ENCODE measurements at regions not wholly inside any gene's neighbourhood (a gene's known extent, or its start where the extent isn't known, plus 50 kb on each side); places are given as distances from the start of the nearest gene placed in this dataset.

GRCh38 chr7:26093023-26093422 lies 59.0 kb upstream of the NFE2L3 start:
- no peak for DNase-seq (ENCODE audit: extremely low spot score)
- Histone ChIP-seq H3K4me3 (no peak overlapping the region), H3K27ac (replicated peaks in 1 of 4) (no peak overlapping the region), H3K4me1 (peaks cover 0 to 4% (median 0%) of the 10 kb centered on the region in 4 donors), H3K9me3 (no peaks in the 10 kb centered on the region), H3K36me3 (no peaks in the 10 kb centered on the region), H3K27me3 (peaks cover 0 to 3% (median 0%) of the 10 kb centered on the region in 4 donors)
- intact Hi-C loops (cut with DNase I) = no loop called here
- TF ChIP-seq CTCF (IDR thresholded peaks at IDR 0.05) = no peak
- TF ChIP-seq POLR2AphosphoS5 (IDR thresholded peaks at IDR 0.05) = no peak

GRCh38 chr7:26096136-26096535 lies 55.9 kb upstream of the NFE2L3 start:
- intact Hi-C loops (cut with DNase I) = no loop called here
- no peak for DNase-seq (ENCODE audit: extremely low spot score)

DNA sequence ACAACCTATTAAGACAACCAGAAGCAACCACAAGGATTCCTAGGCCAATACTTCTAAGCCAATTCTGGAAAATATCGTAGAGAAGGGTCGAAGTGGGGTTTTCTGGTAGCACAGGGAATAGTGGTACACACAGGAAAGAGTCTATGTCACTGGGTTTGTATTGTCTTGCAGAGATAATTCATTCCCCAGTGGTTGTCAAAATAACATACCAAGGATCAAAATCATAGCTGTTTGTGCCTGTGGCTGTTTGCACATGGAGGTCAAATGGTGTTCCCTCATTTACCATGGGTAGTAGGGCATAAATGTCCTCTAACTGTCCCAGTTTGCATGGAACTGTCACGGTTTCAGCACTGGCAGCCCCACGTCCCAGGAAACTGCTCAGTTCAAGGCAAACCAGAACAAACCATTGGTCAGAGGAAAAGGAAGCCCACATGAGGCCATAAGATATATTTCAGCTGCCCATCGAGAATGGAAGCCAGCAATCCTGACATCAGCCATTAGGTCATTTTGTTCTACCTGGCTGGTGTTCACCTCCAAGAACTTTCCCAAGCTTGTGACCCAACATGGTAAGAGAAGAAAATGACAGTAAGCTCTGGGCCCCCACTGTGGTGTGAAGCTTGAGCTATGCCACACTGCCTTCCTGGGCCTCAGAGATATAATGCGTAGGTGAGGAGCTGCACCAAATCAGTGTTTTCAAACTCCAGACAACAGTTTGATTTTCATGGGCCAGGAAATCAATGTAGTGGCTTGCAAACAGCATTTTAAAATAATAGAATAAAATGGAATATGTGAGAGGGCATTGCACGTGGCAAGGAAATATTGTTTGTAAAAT lies 53.9 kb upstream of the NFE2L3 start:
- TF ChIP-seq CTCF (IDR thresholded peaks at IDR 0.05) (no peak), POLR2A (IDR thresholded peaks at IDR 0.05; ENCODE audit: low read depth) (no peak), POLR2AphosphoS5 (IDR thresholded peaks at IDR 0.05) (no peak), EP300 (IDR thresholded peaks at IDR 0.05) (no peak)
- Histone ChIP-seq H3K27ac (replicated peaks in 1 of 4) (no peak overlapping the region), H3K4me3 (no peak overlapping the region), H3K36me3 (no peaks in the 10 kb centered on the region), H3K27me3 (no peaks in the 10 kb centered on the region), H3K9me3 (no peaks in the 10 kb centered on the region), H3K4me1 (no peaks in the 10 kb centered on the region)
- no peak for DNase-seq (ENCODE audit: extremely low spot score)
- 93% methylated on average over 5 of the region's 7 CpGs for WGBS
- intact Hi-C loops (cut with DNase I) = no loop called here

More at GRCh38 chr7:26096136-26096535, 55.9 kb upstream of the NFE2L3 start:
- Histone ChIP-seq H3K4me3 (no peak overlapping the region), H3K27me3 (peaks cover 0 to 3% (median 0%) of the 10 kb centered on the region in 4 donors), H3K4me1 (peaks cover 0 to 1% (median 0%) of the 10 kb centered on the region in 4 donors), H3K9me3 (no peaks in the 10 kb centered on the region), H3K27ac (replicated peaks in 1 of 4) (no peak overlapping the region), H3K36me3 (no peaks in the 10 kb centered on the region)
- no peak for TF ChIP-seq CTCF (IDR thresholded peaks at IDR 0.05)
- no peak for TF ChIP-seq POLR2A (IDR thresholded peaks at IDR 0.05; ENCODE audit: low read depth)
- no peak for TF ChIP-seq EP300 (IDR thresholded peaks at IDR 0.05)
- TF ChIP-seq POLR2AphosphoS5 (IDR thresholded peaks at IDR 0.05) = no peak
- 77% methylated on average over 3 of the region's 3 CpGs for WGBS

DNA sequence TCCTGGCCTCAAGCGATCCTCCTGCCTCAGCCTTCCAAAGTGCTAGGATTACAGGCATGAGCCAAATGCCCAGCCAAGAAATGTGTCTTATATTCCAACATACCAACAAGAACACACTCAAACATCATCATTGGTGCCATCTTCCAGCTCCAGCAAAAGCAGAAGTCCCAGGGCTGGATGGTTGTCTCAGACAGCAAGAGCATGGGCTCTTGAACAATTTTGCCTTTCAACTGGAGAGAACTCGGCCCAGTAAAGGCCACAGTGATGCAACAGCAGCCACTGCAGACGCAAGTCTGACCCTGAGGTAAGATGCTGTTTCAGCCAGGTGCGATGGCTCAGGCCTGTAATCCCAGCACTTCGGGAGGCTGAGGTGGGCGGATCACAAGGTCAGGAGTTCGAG lies 52.8 kb upstream of the NFE2L3 start:
- intact Hi-C loops (cut with DNase I) = no loop called here
- no peaks in the 10 kb centered on the region for H3K27me3 ChIP-seq
- TF ChIP-seq POLR2A (IDR thresholded peaks at IDR 0.05; ENCODE audit: low read depth) = no peak
- TF ChIP-seq EP300 (IDR thresholded peaks at IDR 0.05) = no peak
- TF ChIP-seq POLR2AphosphoS5 (IDR thresholded peaks at IDR 0.05) = no peak
- TF ChIP-seq CTCF (IDR thresholded peaks at IDR 0.05) = no peak
- H3K27ac ChIP-seq (replicated peaks in 1 of 4) = no peak overlapping the region
- H3K36me3 ChIP-seq = no peaks in the 10 kb centered on the region
- WGBS = 90% methylated on average over 7 of the region's 7 CpGs
- no peaks in the 10 kb centered on the region for H3K4me1 ChIP-seq
- no peak for DNase-seq (ENCODE audit: extremely low spot score)
- no peaks in the 10 kb centered on the region for H3K9me3 ChIP-seq
- H3K4me3 ChIP-seq = no peak overlapping the region
